Gastrocnemius medialis (tissue), 4 donors: ENCODE measurements at regions not wholly inside any gene's neighbourhood (a gene's known extent, or its start where the extent isn't known, plus 50 kb on each side); places are given as distances from the start of the nearest gene placed in this dataset.

Source experiments
- ATAC-seq, 2 donors: fragments of 150-250 bp; one replicate each; pipeline ENCODE4 v1.9.1; 2016
- DNase-seq, 2 donors: peaks; one replicate each; pipeline ENCODE4 v3.0.0-alpha.2; 2019
- H3K27ac ChIP-seq, 4 donors: fragments of 200-600 bp; sonication (generic); 1 replicate in 1 of 4; 2 replicates in 3 of 4; pipeline ENCODE4 v1.5.1; 2016 to 2018; ENCODE audit warnings: mild to moderate bottlenecking in 2 of 4, moderate library complexity in 1 of 4
- H3K27me3 ChIP-seq, 3 donors: fragments of 200-600 bp; sonication (generic) in 2 of 3; 1 replicate in 1 of 3; 2 replicates in 2 of 3; pipeline versions ENCODE4 v1.5.1 to v1.6.0; 2016 to 2019; ENCODE audit warnings: mild to moderate bottlenecking in 1 of 3, moderate library complexity in 1 of 3
- H3K36me3 ChIP-seq, 2 donors: fragments of 200-600 bp; sonication (generic) in 1 of 2; one replicate each; pipeline ENCODE4 v1.5.1; 2017 to 2018
- H3K4me1 ChIP-seq, 2 donors: fragments of 200-600 bp; sonication (generic) in 1 of 2; one replicate each; pipeline ENCODE4 v1.5.1; 2016 to 2017; ENCODE audit warnings: mild to moderate bottlenecking in 2 of 2
- H3K4me3 ChIP-seq, 4 donors: fragments of 200-600 bp; sonication (generic) in 3 of 4; 1 replicate in 1 of 4; 2 replicates in 3 of 4; pipeline ENCODE4 v1.5.1; 2016 to 2019; ENCODE audit warnings: mild to moderate bottlenecking in 2 of 4
- H3K9me3 ChIP-seq, 3 donors: fragments of 200-600 bp; sonication (generic) in 2 of 3; 1 replicate in 1 of 3; 2 replicates in 2 of 3; pipeline ENCODE4 v1.5.1; 2016 to 2019
- CTCF ChIP-seq, 5 experiments: fragments of 450-650 bp in 3 of 5; fragments of 200-600 bp in 2 of 5; sonication (generic) in 2 of 5; IDR thresholded peaks in 4 of 5; conservative IDR thresholded peaks in 1 of 5; 1 replicate in 4 of 5; 2 replicates in 1 of 5; pipeline ENCODE4 v1.5.1; 2016 to 2019; ENCODE audit warnings: antibody characterized with exemption in 5 of 5, mild to moderate bottlenecking in 3 of 5, moderate library complexity in 3 of 5
- POLR2A ChIP-seq, 2 donors: fragments of 450-650 bp; IDR thresholded peaks; one replicate each; pipeline ENCODE4 v1.6.1; 2017; ENCODE audit warnings: antibody characterized with exemption in 2 of 2, mild to moderate bottlenecking in 2 of 2, moderate library complexity in 2 of 2
- in situ Hi-C, 4 donors: fragments of 200-750 bp; cut with MboI; loops; one replicate each; pipeline versions ENCODE4 v1.15.0 to v1.8.0; 2017; ENCODE audit warnings: low sequenced_read_pairs in 4 of 4
- intact Hi-C: fragments of 100-400 bp; cut with DNase I; formaldehyde crosslinking; loops from one replicate; pipeline ENCODE4 v1.15.1; 2023; ENCODE audit warnings: low total_unique reads

GRCh38 chr18:59967878-59968277 lies 68.1 kb downstream of the PMAIP1 start:
- H3K9me3 ChIP-seq, result no peaks in the 10 kb centered on the region
- in situ Hi-C loops, result no loop called here
- H3K4me1 ChIP-seq, result no peaks in the 10 kb centered on the region
- TF ChIP-seq POLR2A (IDR thresholded peaks at IDR 0.05), result no peak
- TF ChIP-seq CTCF (IDR thresholded peaks at IDR 0.05 in 4 of 5, conservative IDR thresholded peaks at IDR 0.05 in 1 of 5), result no peak
- H3K27me3 ChIP-seq, result peaks cover 0 to 10% (median 0%) of the 10 kb centered on the region in 3 donors
- H3K36me3 ChIP-seq, result no peaks in the 10 kb centered on the region
- H3K27ac ChIP-seq, result no peak overlapping the region
- no peak for ATAC-seq
- no peak overlapping the region for H3K4me3 ChIP-seq
- no peak for DNase-seq
- intact Hi-C loops, result no loop called here

GRCh38 chr18:59966913-59967312 lies 67.1 kb downstream of the PMAIP1 start:
- TF ChIP-seq CTCF (IDR thresholded peaks at IDR 0.05 in 4 of 5, conservative IDR thresholded peaks at IDR 0.05 in 1 of 5) (no peak), POLR2A (IDR thresholded peaks at IDR 0.05) (no peak)
- no peaks in the 10 kb centered on the region for H3K9me3 ChIP-seq
- intact Hi-C loops (no loop called here), in situ Hi-C loops (no loop called here)
- H3K27me3 ChIP-seq, result peaks cover 0 to 10% (median 0%) of the 10 kb centered on the region in 3 donors
- no peak overlapping the region for H3K27ac ChIP-seq
- H3K4me3 ChIP-seq, result no peak overlapping the region
- ATAC-seq (no peak), DNase-seq (no peak)
- H3K4me1 ChIP-seq, result no peaks in the 10 kb centered on the region
- no peaks in the 10 kb centered on the region for H3K36me3 ChIP-seq

- Histone ChIP-seq H3K27me3 (no peaks in the 10 kb centered on the region), H3K9me3 (no peaks in the 10 kb centered on the region), H3K4me1 (no peaks in the 10 kb centered on the region), H3K36me3 (no peaks in the 10 kb centered on the region), H3K4me3 (no peak overlapping the region), H3K27ac (no peak overlapping the region)
- DNase-seq (no peak), ATAC-seq (no peak)
- TF ChIP-seq CTCF (IDR thresholded peaks at IDR 0.05 in 4 of 5, conservative IDR thresholded peaks at IDR 0.05 in 1 of 5) (no peak), POLR2A (IDR thresholded peaks at IDR 0.05) (no peak)
- intact Hi-C loops, result no loop called here
- in situ Hi-C loops, result no loop called here
Measured at GRCh38 chr18:59963229-59963628, 63.4 kb downstream of the PMAIP1 start.

DNA sequence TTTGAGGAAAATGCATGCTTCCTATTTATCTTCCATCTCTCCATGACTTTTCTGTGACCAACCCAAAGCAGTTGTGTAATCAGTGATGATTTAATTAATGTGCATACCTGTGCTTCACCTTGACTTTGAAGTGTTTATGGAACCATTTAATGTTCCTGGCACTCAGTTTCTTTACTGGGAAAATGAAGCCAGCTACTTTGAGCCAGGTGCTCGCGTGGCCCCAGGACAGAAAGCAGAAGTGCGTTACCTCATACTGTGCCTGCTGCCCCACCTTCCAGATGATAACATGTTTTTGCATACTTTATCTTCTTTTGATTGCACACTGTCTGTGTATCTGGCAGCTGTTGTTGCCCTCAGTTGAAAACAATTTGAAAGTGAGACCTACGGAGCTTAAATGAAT lies 61.3 kb downstream of the PMAIP1 start:
- Histone ChIP-seq H3K4me1 (no peaks in the 10 kb centered on the region), H3K36me3 (no peaks in the 10 kb centered on the region), H3K27ac (no peak overlapping the region), H3K4me3 (no peak overlapping the region), H3K27me3 (no peaks in the 10 kb centered on the region), H3K9me3 (no peaks in the 10 kb centered on the region)
- no peak for DNase-seq
- intact Hi-C loops, result no loop called here
- no peak for ATAC-seq
- TF ChIP-seq CTCF (IDR thresholded peaks at IDR 0.05 in 4 of 5, conservative IDR thresholded peaks at IDR 0.05 in 1 of 5), result no peak
- in situ Hi-C loops, result no loop called here

DNA sequence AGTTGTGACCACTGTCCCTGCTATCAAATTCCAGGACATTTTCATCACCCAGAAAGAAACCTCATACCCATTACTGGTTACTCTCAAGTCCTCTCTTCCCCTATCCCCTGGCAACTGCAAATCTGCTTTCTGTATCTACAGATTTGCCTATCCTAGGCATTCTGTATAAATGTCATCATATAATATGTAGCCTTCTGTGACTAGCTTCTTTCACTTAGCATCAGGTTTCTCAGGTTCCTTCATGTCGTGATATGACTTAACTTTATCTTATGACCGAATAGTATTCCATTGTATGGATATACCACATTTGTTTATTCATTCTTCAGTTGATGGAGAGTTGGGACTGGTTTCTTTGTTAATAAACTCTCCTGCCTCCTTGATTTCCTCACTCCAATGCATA lies 60.5 kb downstream of the PMAIP1 start:
- Histone ChIP-seq H3K4me1 (no peaks in the 10 kb centered on the region), H3K36me3 (no peaks in the 10 kb centered on the region), H3K27me3 (no peaks in the 10 kb centered on the region), H3K9me3 (no peaks in the 10 kb centered on the region), H3K4me3 (no peak overlapping the region), H3K27ac (no peak overlapping the region)
- no peak for TF ChIP-seq POLR2A (IDR thresholded peaks at IDR 0.05)
- no peak for TF ChIP-seq CTCF (IDR thresholded peaks at IDR 0.05 in 4 of 5, conservative IDR thresholded peaks at IDR 0.05 in 1 of 5)
- DNase-seq (no peak), ATAC-seq (no peak)
- intact Hi-C loops (no loop called here), in situ Hi-C loops (no loop called here)
